Sigmoid colon (tissue), 6 donors: ENCODE measurements at regions not wholly inside any gene's neighbourhood (a gene's known extent, or its start where the extent isn't known, plus 50 kb on each side); places are given as distances from the start of the nearest gene placed in this dataset.
"Not testable (repeated sequence)": the region's sequence is repeated elsewhere in the genome, so short reads cannot be mapped to it uniquely, and the experiment has no call there.

Experiments used
- DNase-seq: peaks from one replicate; pipeline ENCODE4 v3.0.0-alpha.2; 2019
- H3K27ac ChIP-seq, 4 donors: fragments of 200-600 bp; sonication (generic); one replicate each; pipeline ENCODE4 v1.5.1; 2016 to 2019; ENCODE audit warnings: mild to moderate bottlenecking in 1 of 4
- H3K27me3 ChIP-seq, 3 donors: fragments of 200-600 bp; sonication (generic); one replicate each; pipeline ENCODE4 v1.5.1; 2019; ENCODE audit warnings: mild to moderate bottlenecking in 1 of 3
- H3K36me3 ChIP-seq, 4 donors: fragments of 200-600 bp; sonication (generic); one replicate each; pipeline ENCODE4 v1.5.1; 2016 to 2019
- H3K4me1 ChIP-seq, 4 donors: fragments of 200-600 bp; sonication (generic); one replicate each; pipeline ENCODE4 v1.5.1; 2017 to 2019
- H3K4me3 ChIP-seq, 4 donors: fragments of 200-600 bp; sonication (generic); one replicate each; pipeline ENCODE4 v1.5.1; 2017 to 2019; ENCODE audit warnings: mild to moderate bottlenecking in 2 of 4, moderate library complexity in 1 of 4
- H3K9me3 ChIP-seq, 4 donors: fragments of 200-600 bp in 3 of 4; sonication (generic) in 3 of 4; one replicate each; pipeline versions ENCODE4 v1.5.1 to v1.6.1; 2013 to 2019
- EP300 ChIP-seq, 4 donors: sonication (generic); formaldehyde crosslinking; IDR thresholded peaks; one replicate each; pipeline ENCODE4 v1.6.1; 2017; ENCODE audit warnings: antibody characterized with exemption in 4 of 4
- POLR2A ChIP-seq, 2 donors: fragments of 450-650 bp; IDR thresholded peaks; one replicate each; pipeline ENCODE4 v1.6.1; 2016; ENCODE audit warnings: antibody characterized with exemption in 2 of 2, mild to moderate bottlenecking in 2 of 2, moderate library complexity in 2 of 2
- POLR2AphosphoS5 ChIP-seq, 4 donors: sonication (generic); formaldehyde crosslinking; IDR thresholded peaks; one replicate each; pipeline ENCODE4 v1.6.1; 2017; ENCODE audit warnings: antibody characterized with exemption in 4 of 4
- WGBS, 2 donors: extraction: QIAGEN DNeasy Blood & Tissue Kit; methylation state at CpG; one replicate each; pipeline ENCODE4 v1.1.7; 2013; 5-methylcytosine and 5-hydroxymethylcytosine counted together
- intact Hi-C: fragments of 100-400 bp; cut with DNase I; formaldehyde crosslinking; loops from one replicate; pipeline ENCODE4 v1.15.1; 2023
- TF ChIP-seq, protein P1 (sequence below), 4 experiments: fragments of 450-650 bp in 3 of 4; fragments of 200-600 bp in 1 of 4; IDR thresholded peaks; one replicate each; pipeline ENCODE4 v1.5.1; 2016 to 2019; ENCODE audit warnings: antibody characterized with exemption in 4 of 4, mild to moderate bottlenecking in 3 of 4, moderate library complexity in 2 of 4
- donor health status: healthy with polysubstance abuse.
- donor health status: healthy.

DNA sequence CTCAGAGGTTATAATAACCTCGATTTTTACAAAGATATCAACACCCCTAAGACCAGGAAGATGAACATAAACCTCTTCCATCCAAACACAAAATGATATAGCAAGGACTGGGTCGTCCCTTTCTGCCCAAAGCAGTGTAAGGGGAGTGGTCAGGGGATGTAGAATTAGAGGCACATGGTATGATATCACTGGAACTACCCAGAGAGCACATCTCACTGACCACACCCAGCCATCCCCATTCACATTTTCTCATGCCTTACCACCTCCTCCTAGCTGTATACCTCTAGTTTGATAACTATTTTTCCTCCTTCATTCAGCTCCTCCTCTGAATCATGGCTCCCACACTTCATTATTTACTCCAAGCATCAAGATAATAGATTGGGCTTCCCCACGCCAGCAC is 152.6 kb downstream of the COPS8 start:
- no peak for TF ChIP-seq EP300 (IDR thresholded peaks at IDR 0.05)
- intact Hi-C loops = no loop called here
- peaks cover 0 to 31% (median 26%) of the 10 kb centered on the region in 4 donors for H3K4me1 ChIP-seq
- DNase-seq = no peak
- H3K27ac ChIP-seq = no peak overlapping the region
- peaks cover 0 to 17% (median 2%) of the 10 kb centered on the region in 4 donors for H3K9me3 ChIP-seq
- H3K4me3 ChIP-seq = no peak overlapping the region
- no peaks in the 10 kb centered on the region for H3K27me3 ChIP-seq
- no peaks in the 10 kb centered on the region for H3K36me3 ChIP-seq
- 42 to 62% methylated on average over 3 of the region's 3 CpGs for WGBS, 2 donors

DNA sequence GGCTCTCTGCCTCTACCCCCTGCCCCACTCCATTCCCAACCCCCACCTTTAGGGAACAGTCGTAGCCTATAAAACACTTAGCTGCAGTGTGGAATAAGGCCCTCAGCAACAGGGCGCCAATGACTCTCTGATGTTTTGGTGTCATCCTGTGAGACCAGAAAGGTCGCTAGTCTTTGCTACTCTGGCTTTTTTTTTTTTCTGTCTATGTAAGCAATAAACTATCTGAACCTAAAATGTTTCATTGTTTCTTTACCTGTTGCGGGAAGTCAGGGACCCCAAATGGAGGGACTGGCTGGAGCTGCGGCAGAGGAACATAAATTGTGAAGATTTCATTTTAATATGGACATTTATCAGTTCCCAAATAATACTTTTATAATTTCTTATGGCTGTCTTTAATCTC is 154.6 kb downstream of the COPS8 start:
- Histone ChIP-seq H3K27ac (no peak overlapping the region), H3K27me3 (no peaks in the 10 kb centered on the region), H3K36me3 (no peaks in the 10 kb centered on the region), H3K9me3 (peaks cover 0 to 17% (median 2%) of the 10 kb centered on the region in 4 donors), H3K4me3 (no peak overlapping the region), H3K4me1 (peaks cover 0 to 14% (median 12%) of the 10 kb centered on the region in 4 donors)
- no peak for DNase-seq
- WGBS, 2 donors = 92 to 93% methylated on average over 5 of the region's 5 CpGs
- TF ChIP-seq POLR2AphosphoS5 (IDR thresholded peaks at IDR 0.05) (no peak), EP300 (IDR thresholded peaks at IDR 0.05) (no peak), POLR2A (IDR thresholded peaks at IDR 0.05) (no peak)
- TF ChIP-seq, protein P1, sequence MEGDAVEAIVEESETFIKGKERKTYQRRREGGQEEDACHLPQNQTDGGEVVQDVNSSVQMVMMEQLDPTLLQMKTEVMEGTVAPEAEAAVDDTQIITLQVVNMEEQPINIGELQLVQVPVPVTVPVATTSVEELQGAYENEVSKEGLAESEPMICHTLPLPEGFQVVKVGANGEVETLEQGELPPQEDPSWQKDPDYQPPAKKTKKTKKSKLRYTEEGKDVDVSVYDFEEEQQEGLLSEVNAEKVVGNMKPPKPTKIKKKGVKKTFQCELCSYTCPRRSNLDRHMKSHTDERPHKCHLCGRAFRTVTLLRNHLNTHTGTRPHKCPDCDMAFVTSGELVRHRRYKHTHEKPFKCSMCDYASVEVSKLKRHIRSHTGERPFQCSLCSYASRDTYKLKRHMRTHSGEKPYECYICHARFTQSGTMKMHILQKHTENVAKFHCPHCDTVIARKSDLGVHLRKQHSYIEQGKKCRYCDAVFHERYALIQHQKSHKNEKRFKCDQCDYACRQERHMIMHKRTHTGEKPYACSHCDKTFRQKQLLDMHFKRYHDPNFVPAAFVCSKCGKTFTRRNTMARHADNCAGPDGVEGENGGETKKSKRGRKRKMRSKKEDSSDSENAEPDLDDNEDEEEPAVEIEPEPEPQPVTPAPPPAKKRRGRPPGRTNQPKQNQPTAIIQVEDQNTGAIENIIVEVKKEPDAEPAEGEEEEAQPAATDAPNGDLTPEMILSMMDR (IDR thresholded peaks at IDR 0.05) = no peak
- intact Hi-C loops = no loop called here

DNA sequence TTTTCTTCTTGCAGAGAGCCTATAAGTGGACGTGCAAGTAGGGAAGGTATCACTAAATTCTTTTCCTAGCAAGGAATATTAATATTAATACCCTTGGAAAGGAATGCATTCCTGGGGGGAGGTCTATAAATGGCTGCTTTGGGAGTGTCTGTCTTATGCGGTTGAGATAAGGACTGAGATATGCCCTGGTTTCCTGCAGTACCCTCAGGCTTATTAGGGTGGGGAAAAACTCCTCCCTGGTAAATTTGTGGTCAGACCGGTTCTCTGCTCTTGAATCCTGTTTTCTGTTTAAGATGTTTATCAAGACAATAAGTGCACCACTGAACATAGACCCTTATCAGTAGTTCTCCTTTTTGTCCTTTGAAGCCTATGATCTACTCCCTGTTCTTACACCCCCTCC is 155.2 kb downstream of the COPS8 start:
- H3K9me3 ChIP-seq = peaks cover 0 to 17% (median 2%) of the 10 kb centered on the region in 4 donors
- H3K4me3 ChIP-seq, H3K27ac ChIP-seq, H3K4me1 ChIP-seq, DNase-seq, intact Hi-C loops, H3K36me3 ChIP-seq, H3K27me3 ChIP-seq: not testable (repeated sequence)
- 81 to 86% methylated on average over 3 of the region's 3 CpGs for WGBS, 2 donors

DNA sequence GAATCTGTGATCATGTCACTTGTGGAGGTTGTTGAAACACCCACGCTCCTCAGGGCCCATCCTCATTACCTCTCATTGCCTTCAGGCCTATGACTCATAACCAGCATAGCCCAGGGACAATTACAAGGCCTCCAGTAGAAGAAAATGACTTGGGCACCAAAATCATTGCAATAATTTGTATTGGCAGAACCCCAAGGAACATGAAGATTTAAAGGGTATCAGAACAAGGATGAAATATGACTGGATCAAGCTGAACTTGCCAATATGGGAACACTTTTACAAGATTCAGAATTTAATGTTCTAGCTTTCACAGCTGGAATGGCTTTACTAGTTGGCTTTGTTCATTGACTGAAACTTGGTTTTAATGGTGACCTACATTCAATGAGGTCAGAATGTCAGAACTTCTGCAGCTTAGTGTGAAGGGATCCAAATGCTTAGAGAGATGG is 156.4 kb downstream of the COPS8 start:
- DNase-seq = no peak
- Histone ChIP-seq H3K27ac (peak overlapping the region in 2 of 4 donors; percentile 12 to 28), H3K9me3 (peaks cover 0 to 17% (median 2%) of the 10 kb centered on the region in 4 donors), H3K4me3 (no peak overlapping the region), H3K36me3 (no peaks in the 10 kb centered on the region), H3K4me1 (no peaks in the 10 kb centered on the region), H3K27me3 (no peaks in the 10 kb centered on the region)
- 41 to 81% methylated on average over 1 of the region's 1 CpG for WGBS, 2 donors
- intact Hi-C loops = no loop called here
- TF ChIP-seq POLR2AphosphoS5 (IDR thresholded peaks at IDR 0.05) (peak in 2 of 4 donors; percentile 46 to 51), EP300 (IDR thresholded peaks at IDR 0.05) (no peak)

DNA sequence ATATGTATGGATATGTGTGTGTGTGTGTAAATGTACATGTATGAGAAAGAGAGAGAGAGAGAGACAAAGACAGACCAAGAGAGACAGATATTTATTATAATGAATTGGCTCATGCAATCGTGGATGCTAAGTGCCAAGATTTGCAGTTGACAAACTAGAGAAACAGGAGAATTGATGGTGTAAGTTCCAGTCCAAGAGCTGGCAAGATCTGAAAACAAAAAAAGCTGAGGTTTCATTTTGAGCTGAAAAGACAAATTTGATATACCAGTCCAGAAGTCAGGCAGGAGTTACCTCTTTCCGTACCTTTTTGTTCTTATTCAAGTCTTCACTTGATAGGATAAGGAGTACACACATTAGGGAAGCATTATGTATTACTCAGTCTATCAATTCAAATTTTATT is 157.8 kb downstream of the COPS8 start:
- Histone ChIP-seq H3K4me3 (no peak overlapping the region), H3K36me3 (no peaks in the 10 kb centered on the region), H3K4me1 (no peaks in the 10 kb centered on the region), H3K27ac (no peak overlapping the region), H3K27me3 (no peaks in the 10 kb centered on the region), H3K9me3 (peaks cover 0 to 17% (median 2%) of the 10 kb centered on the region in 4 donors)
- DNase-seq = no peak
- 72 to 78% methylated on average over 2 of the region's 2 CpGs for WGBS, 2 donors
- no peak for TF ChIP-seq POLR2A (IDR thresholded peaks at IDR 0.05)
- TF ChIP-seq, protein P1 (IDR thresholded peaks at IDR 0.05) = no peak
- no peak for TF ChIP-seq EP300 (IDR thresholded peaks at IDR 0.05)
- no peak for TF ChIP-seq POLR2AphosphoS5 (IDR thresholded peaks at IDR 0.05)
- intact Hi-C loops = no loop called here

DNA sequence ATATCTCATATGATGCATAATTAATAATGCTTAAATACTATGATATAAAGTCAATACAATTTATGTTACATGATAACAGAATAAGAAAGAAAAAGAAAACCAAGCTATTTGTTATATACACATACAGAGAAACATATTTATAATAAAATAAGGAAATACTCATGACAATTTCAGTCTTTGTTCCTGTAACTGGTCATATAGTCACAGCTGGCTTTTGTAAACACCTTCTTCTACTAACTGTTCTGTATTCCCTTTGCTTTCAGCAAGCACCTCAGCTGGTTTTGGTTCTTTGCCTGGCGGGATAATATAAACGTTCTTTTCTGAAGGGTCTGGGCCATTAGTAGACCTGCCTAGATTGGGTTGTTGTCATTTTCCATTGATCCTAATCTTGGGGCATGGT is 158.5 kb downstream of the COPS8 start:
- Histone ChIP-seq H3K4me1 (no peaks in the 10 kb centered on the region), H3K27me3 (no peaks in the 10 kb centered on the region), H3K36me3 (no peaks in the 10 kb centered on the region), H3K9me3 (peaks cover 0 to 17% (median 2%) of the 10 kb centered on the region in 4 donors), H3K27ac (peak overlapping the region in 2 of 4 donors; percentile 20 to 23), H3K4me3 (no peak overlapping the region)
- WGBS, 2 donors = 58 to 78% methylated on average over 2 of the region's 2 CpGs
- no peak for DNase-seq
- TF ChIP-seq EP300 (IDR thresholded peaks at IDR 0.05) (no peak), POLR2A (IDR thresholded peaks at IDR 0.05) (no peak), POLR2AphosphoS5 (IDR thresholded peaks at IDR 0.05) (no peak)
- TF ChIP-seq, protein P1 (IDR thresholded peaks at IDR 0.05) = no peak
- intact Hi-C loops = no loop called here
